Activated T-cell treated with anti-CD3 and anti-CD28 coated beads, Interleukin-2, amount 50 U/mL, for 1 hour (primary cell): ENCODE measurements at regions not wholly inside any gene's neighbourhood (a gene's known extent, or its start where the extent isn't known, plus 50 kb on each side); places are given as distances from the start of the nearest gene placed in this dataset.

Source experiments
- DNase-seq: peaks from one replicate; pipeline ENCODE4 v3.0.0-alpha.2; 2020

DNA sequence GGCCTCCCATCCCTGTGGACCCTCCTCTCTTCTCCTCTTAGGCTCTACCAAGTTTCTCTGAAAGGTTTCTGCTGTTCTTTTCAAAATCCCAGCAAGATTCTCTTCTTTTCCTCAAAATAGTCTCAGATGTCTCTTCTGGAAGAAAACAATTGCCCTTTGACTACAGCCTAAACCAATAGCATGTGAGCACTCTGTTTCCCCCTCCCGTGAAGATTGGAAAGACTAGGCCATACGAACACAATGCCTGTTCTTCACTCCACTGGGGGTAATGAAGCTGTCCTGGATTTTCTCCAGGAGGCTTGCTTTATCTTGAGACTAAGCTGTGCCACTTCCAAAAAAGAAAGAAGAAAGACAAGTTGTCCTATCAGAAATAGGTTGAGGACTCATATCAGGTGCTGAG is 178.7 kb upstream of the MCTP2 start:
- DNase-seq, result no peak

GRCh38 chr15:94047566-94047965 is 183.8 kb upstream of the MCTP2 start:
- DNase-seq, result no peak

DNA sequence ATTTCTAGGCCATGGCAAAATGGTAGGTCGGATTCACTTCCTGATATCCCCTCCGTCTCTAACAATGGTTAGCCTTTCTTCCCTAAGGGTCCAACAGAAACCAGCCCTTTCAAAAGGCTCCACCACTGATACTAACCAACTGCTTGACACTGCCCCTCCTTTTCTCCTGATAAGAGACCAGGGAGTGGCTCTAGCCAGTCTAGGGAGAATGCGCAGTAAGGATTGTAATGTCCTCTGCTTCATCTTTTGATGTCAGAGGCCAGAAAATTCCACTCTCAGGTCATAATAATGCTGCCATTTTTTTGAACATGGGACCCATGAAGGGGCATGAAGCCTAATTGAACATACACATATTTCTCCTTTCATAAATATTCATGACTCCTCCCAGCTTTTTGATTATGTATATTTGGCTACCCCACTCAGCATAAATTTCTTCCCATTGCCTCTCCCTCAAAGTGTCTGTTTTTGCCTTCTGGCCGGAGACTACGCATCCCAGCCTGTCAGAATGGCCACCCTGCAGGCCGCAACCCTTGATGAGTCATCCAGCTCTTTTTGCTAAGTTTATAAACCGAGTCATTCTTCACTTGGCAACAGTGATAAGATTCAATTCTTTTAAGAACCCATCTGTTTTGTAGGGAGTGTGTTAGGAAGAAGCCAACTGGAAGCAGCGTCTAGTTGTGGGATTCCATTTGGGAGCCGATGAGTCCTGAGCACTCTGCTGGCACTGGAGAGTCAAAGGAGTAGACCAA is 189.0 kb upstream of the MCTP2 start:
- DNase-seq, result no peak

DNA sequence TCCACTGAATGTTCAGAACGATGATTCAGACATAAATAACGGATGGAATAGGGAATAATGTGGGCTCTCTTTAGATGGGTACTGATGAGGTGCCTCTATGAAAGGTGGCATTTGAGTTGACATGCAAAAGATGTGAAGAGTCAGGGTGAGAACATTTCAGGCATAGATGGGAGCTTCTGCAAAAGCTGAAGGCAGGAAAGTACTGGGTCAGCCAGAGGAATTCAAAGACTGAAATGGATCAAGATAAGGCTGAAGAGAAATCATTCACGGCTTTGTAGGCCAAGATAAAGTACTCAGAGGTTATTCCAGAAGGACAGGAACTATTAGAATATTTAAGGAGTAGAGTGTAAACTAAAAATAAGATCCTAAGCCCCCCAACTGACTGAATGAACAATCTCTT is 189.6 kb upstream of the MCTP2 start:
- DNase-seq, result no peak

GRCh38 chr15:94040541-94041248 is 190.7 kb upstream of the MCTP2 start:
- no peak for DNase-seq

DNA sequence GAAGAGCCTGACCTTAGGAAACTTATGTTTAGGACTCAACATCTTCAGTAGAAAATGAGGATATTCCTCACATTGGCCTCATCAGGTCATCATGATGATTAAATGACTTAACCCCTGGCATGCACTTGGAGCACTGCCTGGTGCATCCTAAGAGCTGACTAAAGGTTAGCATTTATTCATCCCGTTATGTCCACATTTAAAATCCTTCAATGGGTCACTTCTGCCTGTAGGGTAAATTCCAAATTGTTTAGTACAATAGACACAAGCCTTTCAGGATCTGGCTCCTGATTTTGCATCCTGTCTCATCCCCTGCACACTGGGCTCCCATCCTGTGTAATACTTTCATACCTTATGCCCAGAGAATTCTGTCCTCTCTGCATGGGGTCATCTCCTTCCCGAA is 195.2 kb upstream of the MCTP2 start:
- DNase-seq, result no peak

GRCh38 chr15:94033683-94034020 is 197.7 kb upstream of the MCTP2 start:
- no peak for DNase-seq

DNA sequence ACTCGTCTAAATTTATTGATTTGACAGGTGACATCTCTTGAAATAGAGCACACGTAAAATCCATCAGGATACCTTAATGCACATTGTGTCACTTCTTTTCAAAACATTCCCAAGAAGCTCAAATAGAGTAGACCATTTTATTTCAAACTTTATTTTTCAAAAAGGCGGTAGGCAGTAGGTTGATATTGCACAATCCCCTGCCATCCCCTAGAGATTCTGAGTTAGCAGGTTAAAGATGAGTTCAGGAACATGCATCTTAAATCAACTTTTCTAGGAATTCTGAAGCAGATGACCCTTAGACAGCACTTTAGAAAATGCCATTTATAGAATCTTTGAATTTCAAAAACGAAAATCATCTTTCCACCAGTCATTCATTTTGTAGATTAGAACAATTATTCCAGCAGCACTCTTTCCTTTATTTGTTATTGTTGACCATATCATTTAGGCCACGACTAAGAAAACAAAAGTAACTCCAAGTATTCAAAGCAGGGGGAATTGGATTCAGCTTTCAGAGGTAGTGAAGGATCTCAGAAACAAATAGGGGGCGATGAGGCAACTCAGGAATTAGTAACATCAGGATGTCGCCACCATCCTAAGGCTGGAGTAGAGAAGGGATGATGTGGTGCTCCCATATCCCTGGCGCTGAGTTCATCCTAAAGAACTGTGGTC is 198.2 kb upstream of the MCTP2 start:
- no peak for DNase-seq

DNA sequence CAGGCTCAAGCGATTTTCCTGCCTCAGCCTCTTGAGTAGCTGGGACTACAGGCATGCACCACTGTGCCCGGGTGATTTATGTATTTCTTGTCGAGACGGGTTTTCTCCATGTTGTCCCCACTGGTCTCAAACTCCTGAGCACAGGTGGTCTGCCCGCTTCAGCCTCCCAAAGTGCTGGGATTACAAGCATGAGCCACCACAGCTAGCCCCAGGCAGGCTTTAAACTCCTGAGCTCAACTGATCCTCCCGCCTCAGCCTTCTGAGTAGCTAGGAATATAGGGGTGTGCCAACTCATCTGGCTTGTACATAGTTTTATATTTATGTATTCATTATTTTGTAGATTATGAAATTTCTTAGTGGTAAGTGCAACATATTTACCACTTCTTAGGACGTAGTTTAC is 198.8 kb upstream of the MCTP2 start:
- DNase-seq, result no peak

GRCh38 chr15:94031072-94031471 is 200.3 kb upstream of the MCTP2 start:
- DNase-seq, result no peak

DNA sequence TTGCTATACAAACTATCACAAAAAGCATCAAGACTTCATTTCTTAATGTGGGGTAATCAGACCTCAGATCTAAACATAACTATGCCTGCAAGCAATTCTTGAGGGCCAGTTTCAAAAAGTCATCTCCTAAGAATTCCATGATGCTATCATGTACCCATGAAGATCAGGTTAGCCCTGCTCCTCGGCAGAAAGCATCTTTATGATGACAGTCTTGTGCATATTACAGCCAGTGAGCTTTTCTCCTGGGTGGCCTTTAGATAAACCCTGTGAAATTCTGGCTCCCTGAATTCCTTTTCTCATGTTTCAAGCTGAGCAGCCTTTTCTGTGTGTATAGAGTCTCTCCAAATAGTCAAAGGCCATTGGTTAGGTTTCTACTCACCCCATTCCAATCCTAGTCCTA is 201.9 kb upstream of the MCTP2 start:
- DNase-seq, result no peak

DNA sequence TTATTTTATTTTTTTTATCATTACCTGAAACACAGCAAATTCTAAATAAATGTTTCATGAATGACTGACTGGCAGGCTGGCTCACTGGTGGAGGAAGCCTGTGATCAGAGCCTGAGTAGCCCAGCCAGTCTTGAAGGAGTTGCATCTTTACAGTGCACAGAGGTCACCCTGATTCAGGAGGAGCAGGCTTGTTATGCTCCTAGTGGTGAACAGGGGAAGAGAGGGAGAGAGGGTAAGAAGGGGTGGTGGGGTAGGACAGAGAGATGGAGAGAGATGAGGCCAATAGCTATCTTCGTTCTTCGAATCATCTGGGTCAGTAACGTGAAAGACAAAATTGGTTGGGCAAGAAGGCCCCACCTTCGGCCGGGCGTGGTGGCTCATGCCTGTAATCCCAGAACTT is 202.6 kb upstream of the MCTP2 start:
- DNase-seq, result no peak

- DNase-seq, result no peak
These were observed 203.2 kb upstream of the MCTP2 start for GRCh38 chr15:94028121-94028520.

DNA sequence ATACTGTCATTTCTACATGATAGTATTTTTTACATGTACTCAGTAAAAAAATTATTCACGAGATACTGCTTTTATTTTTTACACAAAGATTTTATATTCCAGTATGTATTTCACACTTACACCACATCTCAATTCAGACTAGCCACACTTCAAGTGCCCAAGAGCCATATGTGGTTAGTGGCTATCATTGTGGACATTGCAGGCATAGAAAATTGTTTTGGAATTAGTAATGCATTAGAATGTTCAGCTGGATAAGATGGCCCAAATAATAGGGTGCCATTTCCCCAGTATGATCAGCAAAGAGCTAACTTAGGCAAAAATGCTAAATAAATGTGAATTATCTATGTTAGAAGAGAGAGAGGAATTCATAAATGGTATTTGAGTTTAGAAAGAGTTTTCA is 203.8 kb upstream of the MCTP2 start:
- no peak for DNase-seq

DNA sequence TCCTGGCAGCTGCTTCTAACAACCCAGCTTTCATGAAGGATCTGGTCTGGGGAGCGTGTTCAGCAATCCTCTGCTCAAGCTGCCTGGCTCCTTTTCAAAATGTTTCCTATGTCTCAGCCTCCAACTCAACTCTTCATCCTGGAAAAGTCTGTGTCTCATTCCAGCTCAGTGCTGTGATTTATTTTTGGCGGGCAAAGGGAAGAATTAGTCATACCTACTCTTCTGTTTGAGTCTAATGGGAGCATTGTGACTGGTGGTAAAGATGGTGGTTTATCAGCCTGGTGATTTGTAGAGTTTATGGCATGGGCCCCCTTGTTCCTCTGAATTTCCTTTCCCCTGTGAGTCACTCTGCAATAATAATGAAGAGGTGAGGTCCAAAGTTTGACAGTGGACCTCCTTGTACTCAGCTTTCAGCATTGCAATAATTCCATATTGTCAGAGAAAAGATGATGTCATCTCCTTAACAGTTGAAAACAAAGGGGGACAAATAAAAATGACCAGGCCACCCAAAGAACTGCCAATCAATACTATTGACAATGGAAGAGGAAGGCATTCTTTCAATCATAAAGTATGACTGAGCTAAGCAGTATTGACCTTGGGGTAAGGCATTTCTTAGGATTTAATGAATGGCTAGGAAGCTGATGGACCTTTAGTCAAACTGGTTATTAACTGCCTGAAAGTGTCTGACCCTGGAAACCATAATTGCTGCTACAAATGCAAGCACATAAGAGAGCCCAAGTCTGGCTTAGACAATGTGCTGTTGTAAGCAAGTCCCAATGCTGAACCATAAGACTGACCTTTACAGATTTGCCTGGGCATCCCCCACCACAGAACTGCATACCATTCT is 204.7 kb upstream of the MCTP2 start:
- DNase-seq, result no peak

DNA sequence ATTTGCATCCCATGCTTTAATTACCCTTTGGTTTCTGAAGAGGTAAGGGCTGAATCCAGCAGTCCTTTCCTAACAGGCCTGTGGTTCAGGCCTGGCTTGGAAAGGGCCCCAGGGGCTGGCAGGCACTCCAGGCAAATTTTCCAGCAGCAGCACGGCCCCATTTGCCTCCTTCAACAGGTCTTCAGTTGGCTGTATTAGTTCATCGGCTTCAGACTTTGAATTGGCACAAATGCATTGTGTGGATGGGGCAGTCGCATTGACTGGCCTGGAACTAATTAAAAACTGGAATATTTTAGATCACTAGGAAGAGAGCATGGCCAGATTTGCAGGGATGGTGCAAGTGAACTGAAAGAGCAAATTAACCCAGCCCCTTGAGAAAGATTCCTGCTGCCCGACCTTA is 207.8 kb upstream of the MCTP2 start:
- no peak for DNase-seq

GRCh38 chr15:94021621-94022320 is 209.6 kb upstream of the MCTP2 start:
- no peak for DNase-seq

- DNase-seq, result no peak
These were observed 212.3 kb upstream of the MCTP2 start for GRCh38 chr15:94019062-94019461.

- no peak for DNase-seq
These were observed 216.0 kb upstream of the MCTP2 start for GRCh38 chr15:94015324-94015723.

- no peak for DNase-seq
These were observed 223.0 kb upstream of the MCTP2 start for GRCh38 chr15:94008104-94009074.

DNA sequence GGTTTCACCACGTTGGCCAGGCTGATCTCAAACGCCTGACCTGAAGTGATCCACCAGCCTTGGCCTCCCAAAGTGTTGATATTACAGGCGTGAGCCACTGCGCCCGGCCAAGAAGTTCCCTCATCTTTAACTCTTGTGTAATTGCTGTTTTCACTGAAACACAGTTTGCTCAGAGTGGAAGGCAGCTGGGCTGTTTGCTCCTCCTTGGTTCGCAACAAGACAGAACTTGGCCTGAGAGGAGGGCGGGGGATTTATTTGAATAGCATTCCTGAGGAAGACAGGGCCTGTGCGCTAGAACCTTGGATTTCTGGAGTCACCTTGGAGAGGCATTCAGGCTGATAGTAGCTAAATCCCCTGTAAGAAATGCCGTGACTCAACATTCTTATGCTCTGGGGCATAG is 226.7 kb upstream of the MCTP2 start:
- DNase-seq, result no peak

- no peak for DNase-seq
These were observed 229.3 kb upstream of the MCTP2 start for GRCh38 chr15:94002041-94002440.
